Ramos (cell line): ENCODE measurements at regions not wholly inside any gene's neighbourhood (a gene's known extent, or its start where the extent isn't known, plus 50 kb on each side); places are given as distances from the start of the nearest gene placed in this dataset.
"Not testable (repeated sequence)": the region's sequence is repeated elsewhere in the genome, so short reads cannot be mapped to it uniquely, and the experiment has no call there.

ENCODE experiments used
- in situ Hi-C: fragments of 300-500 bp; cut with MboI; formaldehyde crosslinking; loops from one replicate; pipeline ENCODE4 v1.14.3; 2022; ENCODE audit warnings: low sequenced_read_pairs; ENCODE audit not compliant: unreplicated experiment

- in situ Hi-C loops, result no loop called here
Observed at GRCh38 chr9:108766626-108767161, 89.1 kb downstream of the ACTL7B start.

- in situ Hi-C loops, result no loop called here
Observed at GRCh38 chr9:108765265-108765664, 90.5 kb downstream of the ACTL7B start.

GRCh38 chr9:108762348-108763055, 93.3 kb downstream of the ACTL7B start:
- in situ Hi-C loops, result no loop called here

- in situ Hi-C loops, result no loop called here
Observed at GRCh38 chr9:108761655-108762347, 94.0 kb downstream of the ACTL7B start.

- in situ Hi-C loops, result no loop called here
Observed at GRCh38 chr9:108760841-108761240, 94.9 kb downstream of the ACTL7B start.

- in situ Hi-C loops, result no loop called here
Observed at GRCh38 chr9:108759835-108760234, 96.0 kb downstream of the ACTL7B start.

- in situ Hi-C loops, result no loop called here
Observed at GRCh38 chr9:108759399-108759798, 96.4 kb downstream of the ACTL7B start.

- in situ Hi-C loops, result no loop called here
Observed at GRCh38 chr9:108756746-108757490, 98.9 kb downstream of the ACTL7B start.

- in situ Hi-C loops, result no loop called here
Observed at GRCh38 chr9:108755979-108756378, 99.8 kb downstream of the ACTL7B start.

GRCh38 chr9:108751369-108751768, 104.4 kb downstream of the ACTL7B start:
- in situ Hi-C loops, result no loop called here

GRCh38 chr9:108750661-108751215, 105.0 kb downstream of the ACTL7B start:
- in situ Hi-C loops, result no loop called here

DNA sequence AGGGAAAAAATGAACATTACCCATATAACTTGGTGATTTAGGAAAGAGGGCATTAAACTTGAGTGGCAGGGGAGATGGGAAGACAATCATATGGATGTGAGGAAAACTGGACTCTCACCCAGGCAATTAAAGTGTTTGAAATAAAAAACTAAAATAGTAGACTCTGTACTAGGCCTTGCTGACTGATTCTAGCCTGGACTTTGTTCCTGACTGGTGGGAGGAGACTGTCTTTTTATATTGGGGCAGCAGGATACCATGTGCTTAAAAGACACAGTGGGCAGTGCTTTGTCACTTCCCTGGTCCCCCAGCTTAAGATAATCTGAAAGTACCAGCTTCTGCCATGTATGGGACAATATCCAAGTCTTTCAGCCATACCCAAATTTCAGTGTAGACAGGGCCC, 107.0 kb downstream of the ACTL7B start:
- in situ Hi-C loops, result no loop called here

- in situ Hi-C loops, result no loop called here
Observed at GRCh38 chr9:108746864-108747263, 108.9 kb downstream of the ACTL7B start.

DNA sequence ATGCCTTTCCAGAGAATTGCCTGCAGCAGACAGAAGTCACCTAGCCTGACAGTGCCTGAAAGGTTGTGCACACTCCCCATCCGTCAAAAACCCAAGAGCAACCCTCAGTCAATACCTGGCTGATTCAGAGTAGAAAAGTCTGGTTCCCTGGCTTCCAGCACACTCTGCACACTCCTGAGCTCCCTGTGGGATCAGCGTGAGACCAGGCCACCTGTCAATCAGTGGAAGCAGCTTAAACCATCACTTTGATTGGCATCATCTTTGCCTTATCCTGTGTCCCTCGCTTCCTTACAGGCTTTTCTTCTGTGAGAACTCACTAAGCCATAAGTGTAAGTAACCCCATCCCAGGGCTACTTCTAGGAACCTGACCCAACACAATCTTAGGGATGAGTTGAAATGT, 109.8 kb downstream of the ACTL7B start:
- in situ Hi-C loops, result no loop called here

DNA sequence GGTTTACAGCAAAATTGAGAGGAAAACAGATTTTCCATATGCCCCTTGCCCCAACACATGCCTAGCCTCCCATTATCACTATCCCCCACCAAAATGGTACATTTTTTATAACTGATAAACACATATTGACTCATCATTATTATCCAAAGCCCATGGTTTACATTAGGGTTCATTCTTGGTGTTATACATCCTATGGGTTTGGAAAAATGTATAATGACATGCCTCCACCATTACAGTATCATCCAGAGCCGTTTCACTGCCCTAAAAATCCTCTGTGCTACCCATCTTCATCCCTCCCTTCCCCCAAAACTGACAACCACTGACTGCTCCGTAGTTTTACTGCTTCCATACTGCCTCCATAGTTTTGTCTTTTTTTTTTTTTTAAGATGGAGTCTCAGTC, 111.1 kb downstream of the ACTL7B start:
- in situ Hi-C loops, result no loop called here

DNA sequence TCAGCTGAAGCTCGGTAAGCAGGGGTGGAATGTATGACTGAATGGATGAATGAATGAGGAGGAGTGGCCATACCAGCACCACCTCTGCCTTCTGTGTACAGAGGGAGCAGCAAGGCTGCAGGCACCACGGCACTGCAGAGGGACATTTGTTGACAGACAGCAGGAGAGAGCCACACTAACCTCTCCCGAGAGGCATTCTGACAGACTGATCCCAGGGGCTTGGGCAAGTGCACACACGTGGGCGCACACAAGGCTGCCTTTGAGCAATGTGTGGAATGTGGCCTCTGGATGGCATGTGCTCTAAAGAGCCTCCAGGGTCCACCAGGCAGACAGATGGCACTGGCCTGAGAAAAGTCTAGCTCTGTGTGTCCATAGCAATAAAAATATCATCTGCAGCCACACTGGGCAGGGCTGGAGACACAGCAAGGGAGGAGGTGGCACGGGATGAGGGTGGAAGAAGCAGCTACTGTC, 111.8 kb downstream of the ACTL7B start:
- in situ Hi-C loops, result no loop called here

GRCh38 chr9:108743416-108743815, 112.4 kb downstream of the ACTL7B start:
- in situ Hi-C loops, result no loop called here

GRCh38 chr9:108742191-108742590, 113.6 kb downstream of the ACTL7B start:
- in situ Hi-C loops, result no loop called here

- in situ Hi-C loops, result not testable (repeated sequence)
Observed at GRCh38 chr9:108731292-108731691, 124.5 kb downstream of the ACTL7B start.

- in situ Hi-C loops, result no loop called here
Observed at GRCh38 chr9:108727580-108728111, 128.1 kb downstream of the ACTL7B start.
